Stimulated activated CD4-positive, alpha-beta T cell treated with anti-CD3 and anti-CD28 coated beads, Interleukin-2, amount 100 ng/mL, for 48 hours (primary cell): ENCODE measurements at regions not wholly inside any gene's neighbourhood (a gene's known extent, or its start where the extent isn't known, plus 50 kb on each side); places are given as distances from the start of the nearest gene placed in this dataset.
"Not testable (repeated sequence)": the region's sequence is repeated elsewhere in the genome, so short reads cannot be mapped to it uniquely, and the experiment has no call there.

Experiments
- DNase-seq, 2 donors: peaks; one replicate each; pipeline ENCODE4 v3.0.0-alpha.2; 2020

GRCh38 chr12:128098730-128099129, 168.2 kb upstream of the TMEM132C start:
- no peak for DNase-seq

DNA sequence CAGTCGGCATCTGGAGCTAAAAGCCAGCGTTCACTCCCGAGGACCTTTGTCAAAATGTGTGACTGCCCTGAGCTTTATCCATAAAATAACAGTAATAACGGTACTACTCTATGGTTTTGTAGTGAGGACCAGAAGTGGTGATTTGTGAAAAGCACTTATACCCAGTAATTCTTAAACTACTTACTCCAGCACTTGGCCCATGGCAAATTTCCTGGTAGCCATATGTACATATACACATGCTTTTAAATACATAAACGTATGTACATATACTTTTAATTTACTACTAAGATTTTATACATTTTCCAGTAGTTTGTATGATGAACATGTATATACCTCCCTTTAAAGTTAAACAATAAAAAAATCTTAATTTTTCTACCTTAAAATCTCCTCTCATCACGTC, 163.8 kb upstream of the TMEM132C start:
- no peak for DNase-seq

DNA sequence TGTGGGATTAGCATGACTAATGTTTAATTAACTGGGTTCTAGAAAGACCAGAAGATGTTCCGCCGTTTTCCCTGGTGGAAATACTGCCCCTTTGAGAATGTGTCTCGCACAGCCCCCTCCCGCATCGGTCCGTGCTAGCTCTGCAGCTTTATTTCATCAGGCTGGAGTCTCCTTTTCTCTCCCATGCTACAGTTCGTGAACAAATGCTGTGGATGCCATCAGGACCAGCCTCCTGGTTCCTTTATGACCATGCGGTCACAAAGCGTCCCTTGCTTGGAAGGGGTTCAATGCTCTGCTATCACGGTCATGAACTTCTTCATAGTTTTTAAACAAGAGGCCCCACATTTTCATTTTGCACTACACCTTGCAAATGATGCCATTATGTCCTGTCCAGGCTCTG, 157.7 kb upstream of the TMEM132C start:
- no peak for DNase-seq

DNA sequence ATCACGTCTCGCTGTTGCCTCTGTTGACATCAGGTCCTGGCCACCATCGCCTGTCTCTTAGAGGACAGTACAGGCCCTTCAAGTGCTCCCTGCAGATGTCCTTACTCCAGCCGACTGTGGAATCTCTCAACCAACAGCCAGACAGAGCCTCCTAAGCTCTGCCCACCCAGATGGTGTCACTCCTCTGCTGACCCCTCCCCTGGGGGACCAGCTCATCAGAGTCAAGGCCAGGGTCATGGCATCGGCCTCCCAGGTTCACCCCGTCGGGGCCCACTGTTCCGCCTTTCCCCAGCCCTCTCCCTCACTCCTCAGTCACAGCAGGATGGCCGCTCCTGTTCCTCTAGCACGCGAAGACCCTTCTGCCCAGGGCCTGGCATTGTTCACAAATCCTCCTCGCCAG, 157.3 kb upstream of the TMEM132C start:
- no peak for DNase-seq

GRCh38 chr12:128111333-128111732, 155.6 kb upstream of the TMEM132C start:
- DNase-seq = no peak

DNA sequence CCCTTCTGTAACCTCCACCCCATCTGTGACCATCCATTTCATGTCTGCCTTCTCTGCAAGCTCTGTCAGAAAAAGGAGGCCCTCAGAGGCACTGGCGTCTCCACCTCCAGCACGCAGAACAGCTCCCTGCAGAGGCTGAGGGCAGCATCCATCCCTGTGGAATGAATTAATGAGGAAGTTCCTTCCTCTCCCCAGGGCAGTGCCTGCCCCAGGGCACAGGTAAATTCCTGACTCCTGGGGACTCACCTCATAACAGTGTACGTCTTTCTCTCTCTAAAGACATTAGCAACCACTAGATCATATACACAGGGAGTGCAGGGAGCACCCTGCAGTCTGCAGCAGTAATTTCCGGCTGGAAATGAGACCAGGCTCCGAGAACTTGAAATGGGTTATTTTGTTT, 155.0 kb upstream of the TMEM132C start:
- no peak for DNase-seq

DNA sequence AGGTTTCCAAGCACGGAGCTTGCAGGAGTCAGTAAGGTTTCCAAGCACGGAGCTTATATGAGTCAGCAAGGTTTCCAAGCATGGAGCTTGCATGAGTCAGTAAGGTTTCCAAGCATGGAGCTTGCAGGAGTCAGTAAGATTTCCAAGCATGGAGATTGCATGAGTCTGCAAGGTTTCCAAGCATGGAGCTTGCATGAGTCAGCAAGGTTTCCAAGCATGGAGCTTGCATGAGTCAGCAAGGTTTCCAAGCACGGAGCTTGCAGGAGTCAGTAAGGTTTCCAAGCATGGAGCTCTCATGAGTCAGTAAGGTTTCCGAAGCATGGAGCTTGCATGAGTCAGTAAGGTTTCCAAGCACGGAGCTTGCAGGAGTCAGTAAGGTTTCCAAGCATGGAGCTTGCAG, 153.7 kb upstream of the TMEM132C start:
- not testable (repeated sequence) for DNase-seq

DNA sequence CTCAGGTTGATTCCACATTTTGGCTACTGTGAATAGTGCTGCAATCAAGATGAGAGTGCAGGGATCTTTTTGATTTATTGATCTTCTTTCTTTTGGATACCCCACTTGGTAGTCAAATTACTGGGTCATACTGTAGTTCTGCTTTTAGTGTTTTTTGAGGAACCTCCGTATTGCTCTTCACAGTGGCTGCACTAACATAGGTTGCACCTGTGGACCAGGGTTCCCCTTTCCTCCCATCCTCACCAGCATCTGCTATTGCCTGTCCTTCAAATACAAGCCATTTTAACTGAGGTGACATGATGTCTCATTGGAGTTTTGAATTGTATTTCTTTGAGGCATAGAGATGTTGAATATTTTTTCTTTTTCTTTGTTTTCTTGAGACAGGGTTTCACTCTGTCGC, 152.5 kb upstream of the TMEM132C start:
- no peak for DNase-seq

DNA sequence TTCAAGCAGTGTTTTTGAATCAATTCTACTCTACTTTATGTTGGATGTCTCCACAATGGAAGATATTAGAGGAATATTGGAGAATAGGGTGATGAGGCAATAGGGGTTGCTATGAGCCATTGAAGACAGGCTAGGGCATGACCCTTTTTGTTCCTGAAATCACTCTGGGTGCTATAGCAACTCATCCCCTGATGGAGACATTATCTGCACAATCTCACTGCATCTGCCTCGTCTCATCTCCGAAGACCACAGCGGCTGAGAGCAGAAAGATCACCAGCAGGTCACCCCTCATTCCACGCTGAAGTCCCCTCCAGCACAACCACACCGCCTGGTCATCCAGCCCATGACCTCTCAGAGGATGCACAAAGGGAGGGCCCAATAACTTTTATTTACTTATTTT, 150.4 kb upstream of the TMEM132C start:
- no peak for DNase-seq

DNA sequence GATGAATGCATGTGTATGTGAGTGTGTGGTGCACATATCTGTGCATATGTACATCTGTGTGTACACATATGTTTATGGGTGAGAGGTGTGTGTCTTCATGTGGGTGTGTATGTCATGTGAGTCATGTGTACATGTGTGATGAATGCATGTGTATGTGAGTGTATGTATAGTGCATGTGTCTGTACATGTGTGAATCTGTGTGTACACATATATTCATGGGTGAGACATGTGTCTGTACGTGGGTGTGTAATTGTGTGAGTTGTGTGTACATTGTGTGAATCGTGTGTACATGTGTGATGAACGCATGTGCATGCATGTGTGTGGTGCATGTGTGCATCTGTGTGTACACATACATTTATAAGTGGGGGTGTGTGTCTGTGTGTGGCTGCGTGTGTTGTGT, 146.9 kb upstream of the TMEM132C start:
- no peak for DNase-seq

DNA sequence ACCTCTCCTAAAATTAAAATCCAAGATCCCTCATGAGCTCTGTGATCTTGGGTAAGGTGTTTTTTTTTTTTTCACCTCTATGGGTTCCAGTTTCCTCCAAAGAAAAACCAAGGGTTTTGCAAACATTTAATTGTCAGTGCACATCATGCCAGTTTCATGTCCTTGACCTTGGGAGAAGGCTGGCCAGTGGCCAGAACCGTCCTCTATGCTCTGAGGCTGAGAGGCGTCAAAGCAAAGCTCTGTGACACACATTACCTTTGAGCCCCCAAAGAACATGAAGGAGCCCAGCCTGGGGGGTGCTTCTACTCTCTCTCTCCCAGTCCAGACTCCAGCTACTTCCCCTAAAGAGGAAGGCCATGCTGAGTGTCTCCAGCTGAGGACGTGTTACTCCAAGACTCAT, 145.5 kb upstream of the TMEM132C start:
- DNase-seq = no peak

GRCh38 chr12:128123096-128123495, 143.9 kb upstream of the TMEM132C start:
- no peak for DNase-seq

DNA sequence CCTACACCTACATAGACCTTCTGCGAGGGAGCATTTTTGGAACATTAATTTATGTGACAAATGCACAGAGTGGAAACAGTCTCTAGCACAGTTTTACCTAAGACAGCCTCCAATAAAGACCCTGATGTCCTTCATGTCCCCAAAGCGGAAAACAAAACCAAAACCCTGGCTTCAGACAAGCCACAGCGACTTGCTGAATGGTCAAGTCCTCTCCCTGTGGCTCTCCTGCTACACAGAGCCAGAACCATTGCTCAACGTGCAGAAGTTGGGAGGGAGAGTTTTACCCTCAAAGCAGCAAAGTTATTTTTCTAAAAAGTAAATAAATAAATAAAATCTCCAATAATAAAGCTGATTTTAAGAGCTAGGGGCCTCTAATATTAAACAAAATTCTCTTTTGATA, 135.0 kb upstream of the TMEM132C start:
- no peak for DNase-seq

DNA sequence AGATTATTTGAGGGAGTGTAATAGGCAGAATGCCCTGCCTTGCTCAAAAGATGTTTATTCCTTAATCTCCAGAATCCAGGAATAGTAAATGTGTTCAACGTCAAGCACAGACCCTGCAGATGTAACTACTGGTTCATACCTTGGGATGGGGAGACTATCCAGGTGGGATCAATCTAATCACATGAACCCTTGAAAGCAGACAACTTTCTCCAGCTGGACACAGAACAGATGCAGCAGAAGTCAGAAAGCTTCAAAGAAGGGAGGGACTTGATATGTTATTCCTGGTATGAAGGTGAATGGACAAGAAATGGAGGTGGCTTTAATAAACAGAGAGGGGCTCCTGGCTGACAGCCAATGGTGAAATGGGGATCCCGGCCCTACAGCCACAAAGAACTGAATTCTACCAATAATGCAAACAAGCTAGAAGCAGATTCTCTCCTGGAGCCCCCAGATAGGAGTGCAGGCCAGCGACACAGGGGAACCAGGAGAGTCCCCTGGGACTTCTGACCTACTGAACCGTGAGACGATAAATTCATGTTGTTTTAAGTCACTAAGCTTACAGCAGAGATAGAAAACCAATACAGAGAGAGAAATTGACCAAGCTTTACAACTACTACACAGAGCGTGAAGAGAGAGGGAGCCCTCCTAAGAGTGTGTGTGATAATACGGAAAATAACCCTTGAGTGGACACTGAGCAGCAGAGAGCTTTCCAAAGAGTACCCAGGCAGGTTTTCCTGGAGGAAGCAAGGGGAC, 133.5 kb upstream of the TMEM132C start:
- DNase-seq = no peak

DNA sequence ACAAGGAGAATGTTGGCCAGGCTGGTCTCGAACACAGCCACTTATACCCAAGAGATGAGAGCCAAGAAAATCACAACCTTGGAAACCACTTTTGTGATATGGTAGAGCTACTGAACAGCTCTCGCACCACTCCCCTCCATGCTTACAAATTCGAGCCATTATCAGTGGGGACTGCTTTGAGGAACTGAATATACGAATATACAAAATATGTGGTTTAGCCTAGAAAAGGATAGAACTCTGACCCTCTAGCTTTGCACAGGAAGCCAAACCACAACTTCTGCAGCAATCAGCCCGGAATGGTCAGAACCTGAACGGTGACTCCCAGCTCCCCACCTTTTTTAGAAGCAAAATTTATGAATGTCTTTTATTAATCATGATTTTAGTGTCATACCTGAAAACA, 129.8 kb upstream of the TMEM132C start:
- DNase-seq = no peak

- DNase-seq = no peak
Measured at GRCh38 chr12:128138125-128138524, 128.8 kb upstream of the TMEM132C start.

DNA sequence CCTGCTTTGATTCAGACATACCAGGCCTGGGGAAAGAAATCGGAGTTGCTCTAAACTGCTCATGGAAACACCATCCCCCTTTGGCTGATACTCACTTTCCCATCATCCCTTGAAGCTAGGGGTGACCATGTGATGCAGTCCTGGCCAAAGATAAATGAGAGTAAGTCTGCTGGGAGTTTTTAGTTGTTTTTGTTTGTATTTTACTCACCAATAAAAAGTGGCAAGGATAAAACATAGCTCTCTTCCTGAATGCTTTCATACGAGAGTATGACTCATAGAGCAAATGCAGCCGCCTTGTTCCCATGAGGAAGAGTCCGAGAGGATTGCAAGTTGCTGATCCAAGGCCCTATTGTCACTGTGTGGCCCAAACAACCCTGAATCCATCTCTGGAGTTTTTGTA, 126.4 kb upstream of the TMEM132C start:
- DNase-seq = no peak

GRCh38 chr12:128150961-128151360, 116.0 kb upstream of the TMEM132C start:
- no peak for DNase-seq

- DNase-seq = no peak
Measured at GRCh38 chr12:128155571-128155970, 111.4 kb upstream of the TMEM132C start.

DNA sequence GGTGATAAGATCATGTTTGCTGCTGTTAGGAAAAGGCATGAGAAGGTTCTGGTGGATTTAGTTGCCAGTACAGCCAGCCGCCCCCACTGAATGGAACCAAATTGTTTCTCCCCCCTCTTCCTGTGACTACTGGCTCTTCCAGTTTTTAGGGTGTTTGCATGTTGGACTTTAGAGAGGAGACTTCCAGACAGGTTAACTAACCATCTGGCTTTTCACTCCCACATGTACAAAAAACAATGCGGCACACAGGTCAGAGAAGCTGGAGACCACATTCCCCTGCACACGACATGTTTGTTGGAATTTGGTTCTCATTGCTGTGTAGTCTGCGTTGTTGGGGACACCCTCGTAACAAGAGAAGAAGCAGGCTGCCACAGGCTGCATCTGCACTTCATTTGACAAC, 103.9 kb upstream of the TMEM132C start:
- no peak for DNase-seq

DNA sequence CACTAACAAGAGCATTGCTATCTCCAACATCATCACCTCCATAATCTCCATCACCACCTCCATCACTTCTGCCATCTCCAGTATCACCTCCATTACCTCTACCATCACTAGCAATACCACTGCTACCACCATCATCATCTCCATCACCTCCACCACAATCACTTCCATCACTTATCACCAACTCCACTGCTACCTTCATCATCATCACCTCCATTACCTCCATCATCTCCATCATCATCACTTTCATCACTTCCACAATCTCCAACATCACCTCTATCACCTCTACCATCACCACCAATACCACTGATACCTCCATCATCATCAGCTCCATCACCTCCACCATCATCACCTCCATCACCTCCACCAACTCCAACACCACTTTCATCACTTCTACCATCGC, 102.4 kb upstream of the TMEM132C start:
- no peak for DNase-seq

DNA sequence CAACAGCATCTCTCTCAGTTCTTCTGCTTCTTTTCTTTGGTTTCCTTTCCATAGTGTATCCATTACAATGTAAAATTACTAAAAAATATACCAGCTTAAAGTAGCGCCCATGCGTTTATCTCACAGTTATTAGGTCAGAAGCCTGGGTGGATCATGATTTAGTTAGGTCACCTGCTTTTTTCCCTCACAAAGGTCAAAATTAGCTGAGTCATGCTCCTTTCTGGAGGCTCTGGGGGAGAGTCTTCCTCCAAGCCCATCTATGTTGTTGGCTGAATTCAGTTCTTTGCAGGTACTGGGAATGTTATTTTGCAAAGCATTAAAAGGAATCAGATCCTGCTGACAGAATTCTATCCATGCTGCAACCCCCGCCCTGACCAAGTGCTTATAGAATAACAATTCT, 101.6 kb upstream of the TMEM132C start:
- DNase-seq = no peak

- no peak for DNase-seq
Measured at GRCh38 chr12:128168273-128168672, 98.7 kb upstream of the TMEM132C start.

DNA sequence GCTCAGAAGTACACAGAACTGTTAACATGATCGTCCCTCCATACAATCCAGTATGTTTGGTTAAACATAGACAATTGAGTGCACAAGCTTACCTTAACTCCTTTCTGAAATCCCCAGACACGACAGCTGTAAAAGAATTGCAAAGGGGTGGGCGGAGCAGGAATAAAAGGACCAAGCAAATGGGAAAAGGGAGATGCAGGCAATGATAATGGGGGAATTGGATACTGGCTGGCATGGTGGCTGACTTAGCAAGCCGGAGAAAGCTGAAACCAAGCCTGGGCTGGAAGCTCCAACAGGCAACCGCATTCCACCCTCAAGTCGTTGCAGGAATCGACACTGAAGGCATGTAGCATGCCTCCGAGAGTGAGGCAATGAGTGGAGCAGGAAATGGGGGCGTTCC, 96.8 kb upstream of the TMEM132C start:
- DNase-seq = no peak

- no peak for DNase-seq
Measured at GRCh38 chr12:128178565-128178964, 88.4 kb upstream of the TMEM132C start.

GRCh38 chr12:128178966-128179365, 88.0 kb upstream of the TMEM132C start:
- no peak for DNase-seq
